Mesodermal cell (in vitro differentiated cells): ENCODE measurements at regions not wholly inside any gene's neighbourhood (a gene's known extent, or its start where the extent isn't known, plus 50 kb on each side); places are given as distances from the start of the nearest gene placed in this dataset.

Experiments used
- H3K27ac ChIP-seq: 2 replicates; pipeline ENCODE4 v1.7.0; 2013; ENCODE audit warnings: mild to moderate bottlenecking, low read depth, low read length, moderate library complexity; ENCODE audit not compliant: severe bottlenecking
- H3K36me3 ChIP-seq: 2 replicates; pipeline ENCODE4 v1.7.1; 2013; ENCODE audit warnings: mild to moderate bottlenecking, low read length, moderate library complexity; ENCODE audit not compliant: control insufficient read depth, insufficient read depth
- H3K4me1 ChIP-seq: one replicate; pipeline ENCODE4 v1.7.1; 2013; ENCODE audit warnings: mild to moderate bottlenecking, low read length; ENCODE audit not compliant: insufficient read depth, control insufficient read depth, poor library complexity, severe bottlenecking
- H3K4me3 ChIP-seq: 2 replicates; pipeline ENCODE4 v1.7.0; 2013; ENCODE audit warnings: low read length, control low read depth, mild to moderate bottlenecking; ENCODE audit not compliant: insufficient read depth, poor library complexity, severe bottlenecking; ENCODE audit errors: extremely low read depth
- H3K9me3 ChIP-seq: 2 replicates; pipeline ENCODE4 v1.7.1; 2013; ENCODE audit warnings: mild to moderate bottlenecking, low read length, moderate library complexity; ENCODE audit not compliant: control insufficient read depth
- WGBS, 2 experiments: methylation state at CpG; one replicate each; pipeline ENCODE4 v1.1.5; 2013; ENCODE audit warnings: missing lambda C conversion rate in 2 of 2; ENCODE audit not compliant: insufficient coverage in 2 of 2; 5-methylcytosine and 5-hydroxymethylcytosine counted together

DNA sequence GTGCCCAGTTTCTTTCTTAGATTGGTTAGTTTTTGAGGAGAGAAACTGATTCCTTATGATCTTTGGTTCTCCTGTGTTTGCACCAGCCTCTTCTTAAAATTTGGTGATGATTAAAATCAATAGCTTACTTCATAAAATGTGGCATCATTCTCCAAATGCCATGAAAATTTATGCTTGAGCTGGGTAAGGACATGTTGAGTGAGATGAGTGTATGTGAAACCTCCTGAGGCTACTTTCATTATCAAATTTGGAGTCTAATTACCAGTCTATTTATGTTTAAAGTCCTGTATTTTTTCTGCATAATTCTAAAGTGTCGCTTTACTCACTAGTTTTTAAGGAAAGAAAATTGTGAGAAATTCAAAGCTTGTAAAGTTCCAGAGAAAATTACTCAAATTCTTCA is 102.1 kb downstream of the DIPK2A start:
- peaks cover 9% of the 10 kb centered on the region for H3K9me3 ChIP-seq
- H3K27ac ChIP-seq = no peak overlapping the region
- no peaks in the 10 kb centered on the region for H3K36me3 ChIP-seq
- no peaks in the 10 kb centered on the region for H3K4me1 ChIP-seq
- no peak overlapping the region for H3K4me3 ChIP-seq
- WGBS, 2 experiments = no CpG with 5 or more reads among the region's 1 CpG

- WGBS, 2 experiments = 93 to 100% methylated on average over 1 to 2 of the region's 2 CpGs
- H3K9me3 ChIP-seq = no peaks in the 10 kb centered on the region
- no peak overlapping the region for H3K4me3 ChIP-seq
- no peaks in the 10 kb centered on the region for H3K4me1 ChIP-seq
- no peak overlapping the region for H3K27ac ChIP-seq
- no peaks in the 10 kb centered on the region for H3K36me3 ChIP-seq
Observed at GRCh38 chr3:144079634-144080033, 108.0 kb downstream of the DIPK2A start.

DNA sequence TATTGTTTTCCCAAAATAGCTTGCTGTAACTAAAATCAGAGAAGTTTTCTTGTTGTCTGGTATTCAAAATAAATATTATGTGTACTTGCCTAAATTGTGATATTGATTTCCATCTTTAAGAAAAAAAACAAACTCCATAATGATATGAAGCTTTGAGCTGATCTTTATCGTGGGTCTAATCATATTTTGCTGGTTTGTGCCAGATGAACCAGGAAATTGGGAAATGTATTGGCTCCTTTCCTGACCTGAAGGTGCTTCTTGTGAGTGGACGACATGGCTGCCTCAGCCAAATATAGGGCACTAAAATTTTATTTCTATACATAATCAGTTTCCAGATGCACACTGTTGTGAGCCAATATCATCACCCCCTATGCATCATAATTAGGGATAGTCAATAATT is 113.3 kb downstream of the DIPK2A start:
- no peaks in the 10 kb centered on the region for H3K36me3 ChIP-seq
- H3K4me3 ChIP-seq = no peak overlapping the region
- H3K27ac ChIP-seq = no peak overlapping the region
- no peaks in the 10 kb centered on the region for H3K4me1 ChIP-seq
- no CpG with 5 or more reads among the region's 2 CpGs for WGBS, 2 experiments
- H3K9me3 ChIP-seq = no peaks in the 10 kb centered on the region

GRCh38 chr3:144085964-144086363 is 114.3 kb downstream of the DIPK2A start:
- no peaks in the 10 kb centered on the region for H3K4me1 ChIP-seq
- H3K27ac ChIP-seq = no peak overlapping the region
- no peaks in the 10 kb centered on the region for H3K9me3 ChIP-seq
- H3K36me3 ChIP-seq = no peaks in the 10 kb centered on the region
- WGBS, 2 experiments = 80 to 85% methylated on average over 2 of the region's 3 CpGs
- no peak overlapping the region for H3K4me3 ChIP-seq

DNA sequence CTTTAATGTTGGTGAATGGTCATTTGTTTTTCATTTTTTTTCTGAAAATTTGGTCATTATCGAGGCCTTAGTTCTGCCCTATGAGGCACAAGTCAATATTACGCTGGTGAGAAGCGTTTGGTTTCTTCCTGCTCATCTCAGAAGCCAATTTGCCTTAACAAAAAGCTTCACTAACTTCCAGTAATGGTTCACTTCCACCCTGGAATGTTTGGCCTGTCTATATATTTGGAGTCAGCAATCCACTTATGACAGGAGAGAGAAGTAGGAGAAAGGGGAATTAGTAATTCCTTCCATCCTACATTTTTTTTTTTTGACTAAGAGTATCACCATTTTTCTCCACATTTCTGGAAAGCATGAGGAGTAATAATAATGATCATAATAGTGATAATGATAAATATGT is 124.4 kb downstream of the DIPK2A start:
- 80% methylated on average over 1 of the region's 3 CpGs; no CpG with 5 or more reads in 1 of the 2 experiments for WGBS, 2 experiments
- Histone ChIP-seq H3K27ac (no peak overlapping the region), H3K36me3 (no peaks in the 10 kb centered on the region), H3K9me3 (peaks cover 5% of the 10 kb centered on the region), H3K4me3 (no peak overlapping the region), H3K4me1 (no peaks in the 10 kb centered on the region)

DNA sequence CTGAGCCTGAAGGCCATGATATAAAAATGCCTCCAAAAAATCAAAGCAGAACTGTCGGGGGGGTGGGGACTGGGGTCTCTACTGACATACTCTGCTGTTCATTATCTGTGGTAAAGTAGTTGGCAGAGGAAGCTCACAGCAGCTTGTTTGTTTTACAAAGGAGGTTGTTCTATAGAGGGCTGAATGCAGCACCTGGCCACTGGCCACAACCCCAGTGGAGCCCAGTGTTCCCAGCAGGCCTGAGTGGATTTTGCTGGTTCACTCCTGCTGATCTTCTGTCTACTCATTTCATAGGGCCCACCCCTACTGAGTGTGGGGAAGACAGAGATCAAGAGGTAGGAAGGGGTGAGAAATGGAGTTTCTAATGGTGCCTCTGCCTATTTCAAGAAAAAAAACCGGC is 125.5 kb downstream of the DIPK2A start:
- no peak overlapping the region for H3K4me3 ChIP-seq
- WGBS, 2 experiments = 80 to 81% methylated on average over 1 to 2 of the region's 2 CpGs
- H3K9me3 ChIP-seq = peaks cover 5% of the 10 kb centered on the region
- no peaks in the 10 kb centered on the region for H3K4me1 ChIP-seq
- H3K27ac ChIP-seq = no peak overlapping the region
- H3K36me3 ChIP-seq = no peaks in the 10 kb centered on the region

DNA sequence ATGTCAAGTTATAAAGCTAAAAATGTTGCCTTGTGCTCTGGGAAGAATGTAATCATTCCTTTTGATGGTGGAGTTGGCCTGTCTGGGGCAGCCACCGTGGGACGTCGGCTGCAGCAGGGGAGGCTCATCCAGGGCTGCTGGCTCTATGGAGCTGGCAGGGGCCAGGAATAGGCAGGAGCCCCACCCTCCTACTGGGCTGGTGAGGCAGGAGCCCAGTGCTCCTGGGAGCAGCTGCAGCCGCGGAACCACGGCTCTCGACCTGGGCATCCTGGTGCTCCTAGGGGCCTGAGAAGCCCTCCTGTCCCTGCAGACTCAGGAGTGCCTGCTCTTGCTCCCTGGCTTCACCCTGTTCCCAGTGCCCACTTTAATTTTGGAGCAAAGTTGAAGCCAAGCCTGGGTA is 127.1 kb downstream of the DIPK2A start:
- peaks cover 5% of the 10 kb centered on the region for H3K9me3 ChIP-seq
- no peak overlapping the region for H3K4me3 ChIP-seq
- no peaks in the 10 kb centered on the region for H3K4me1 ChIP-seq
- H3K27ac ChIP-seq = no peak overlapping the region
- 91 to 95% methylated on average over 7 of the region's 7 CpGs for WGBS, 2 experiments
- no peaks in the 10 kb centered on the region for H3K36me3 ChIP-seq

- Histone ChIP-seq H3K4me1 (no peaks in the 10 kb centered on the region), H3K9me3 (peaks cover 5% of the 10 kb centered on the region), H3K36me3 (no peaks in the 10 kb centered on the region), H3K27ac (no peak overlapping the region), H3K4me3 (no peak overlapping the region)
- WGBS, 2 experiments = no CpG with 5 or more reads among the region's 1 CpG
Observed at GRCh38 chr3:144102421-144102820, 130.8 kb downstream of the DIPK2A start.

DNA sequence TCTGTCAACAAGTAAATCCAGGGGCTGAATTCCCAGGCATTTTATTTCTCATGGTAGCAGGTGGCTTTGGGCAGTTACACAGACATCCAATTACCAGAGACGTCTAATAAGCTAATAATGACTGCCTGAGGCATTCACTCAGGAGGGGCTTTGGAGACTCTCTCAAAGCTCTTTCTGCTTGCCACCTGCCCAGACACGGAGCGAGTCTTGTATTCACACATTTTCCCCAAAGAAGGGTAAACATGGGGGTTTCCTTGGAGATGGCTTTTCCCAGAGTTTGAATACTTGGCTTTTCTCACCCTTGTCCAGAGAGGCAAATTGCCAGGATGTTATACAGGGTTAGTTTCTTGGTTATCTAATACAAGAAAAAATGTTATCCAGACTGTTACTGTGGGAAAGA is 132.6 kb downstream of the DIPK2A start:
- WGBS, 2 experiments = no CpG with 5 or more reads among the region's 3 CpGs
- no peaks in the 10 kb centered on the region for H3K4me1 ChIP-seq
- no peak overlapping the region for H3K4me3 ChIP-seq
- no peak overlapping the region for H3K27ac ChIP-seq
- peaks cover under 1% of the 10 kb centered on the region for H3K9me3 ChIP-seq
- H3K36me3 ChIP-seq = no peaks in the 10 kb centered on the region

- H3K36me3 ChIP-seq = no peaks in the 10 kb centered on the region
- H3K4me1 ChIP-seq = no peaks in the 10 kb centered on the region
- 100% methylated on average over 1 of the region's 1 CpG for WGBS, 2 experiments
- H3K27ac ChIP-seq = no peak overlapping the region
- no peak overlapping the region for H3K4me3 ChIP-seq
- H3K9me3 ChIP-seq = no peaks in the 10 kb centered on the region
Observed at GRCh38 chr3:144104679-144105078, 133.1 kb downstream of the DIPK2A start.

DNA sequence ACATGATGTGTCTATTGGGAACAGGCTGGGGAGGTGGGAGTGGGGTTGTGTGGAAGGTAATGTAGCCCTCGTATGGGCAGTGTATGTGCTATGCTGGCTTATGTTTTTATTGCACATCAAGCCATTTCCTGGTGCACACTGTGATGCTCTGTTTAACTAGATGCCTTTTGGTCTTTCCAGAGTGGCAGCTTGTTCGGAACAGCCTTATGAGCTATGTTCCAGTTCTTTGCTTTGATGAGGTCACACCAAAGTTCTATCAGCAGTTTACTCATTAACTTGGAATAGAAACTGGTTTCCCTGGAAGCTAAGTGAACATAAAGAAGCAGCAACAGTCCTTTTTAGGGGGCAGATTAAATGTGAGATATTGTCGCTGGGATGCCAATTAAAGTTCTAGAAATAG is 133.9 kb downstream of the DIPK2A start:
- Histone ChIP-seq H3K4me1 (no peaks in the 10 kb centered on the region), H3K4me3 (no peak overlapping the region), H3K36me3 (no peaks in the 10 kb centered on the region), H3K9me3 (no peaks in the 10 kb centered on the region), H3K27ac (no peak overlapping the region)
- WGBS, 2 experiments = 87 to 95% methylated on average over 2 to 3 of the region's 3 CpGs
